Breast epithelium (tissue), 4 donors: ENCODE measurements at regions not wholly inside any gene's neighbourhood (a gene's known extent, or its start where the extent isn't known, plus 50 kb on each side); places are given as distances from the start of the nearest gene placed in this dataset.

Source experiments
- DNase-seq, 2 donors: peaks; one replicate each; pipeline ENCODE4 v3.0.0-alpha.2; 2019; ENCODE audit warnings: low spot score in 2 of 2
- H3K27ac ChIP-seq, 2 donors: fragments of 200-600 bp; sonication (generic) in 1 of 2; one replicate each; pipeline ENCODE4 v1.5.1; 2016 to 2019; ENCODE audit warnings: mild to moderate bottlenecking in 1 of 2
- H3K27me3 ChIP-seq, 2 donors: fragments of 200-600 bp; sonication (generic) in 1 of 2; one replicate each; pipeline versions ENCODE4 v1.5.1 to v1.6.0; 2017 to 2019; ENCODE audit warnings: control low read depth in 1 of 2, mild to moderate bottlenecking in 1 of 2
- H3K36me3 ChIP-seq: fragments of 200-600 bp; one replicate; pipeline ENCODE4 v1.5.1; 2019
- H3K4me1 ChIP-seq, 2 donors: fragments of 200-600 bp; sonication (generic); one replicate each; pipeline ENCODE4 v1.5.1; 2016 to 2019; ENCODE audit warnings: control low read depth in 1 of 2
- H3K4me3 ChIP-seq, 3 donors: fragments of 200-600 bp; sonication (generic); 1 replicate in 2 of 3; 2 replicates in 1 of 3; pipeline ENCODE4 v1.5.1; 2016 to 2019; ENCODE audit warnings: mild to moderate bottlenecking in 3 of 3, moderate library complexity in 2 of 3
- H3K9me3 ChIP-seq, 2 donors: fragments of 200-600 bp; sonication (generic) in 1 of 2; one replicate each; pipeline ENCODE4 v1.5.1; 2016 to 2019; ENCODE audit warnings: control low read depth in 1 of 2
- CTCF ChIP-seq, 3 donors: fragments of 450-650 bp; IDR thresholded peaks; one replicate each; pipeline ENCODE4 v1.5.1; 2016 to 2017; ENCODE audit warnings: antibody characterized with exemption in 3 of 3, mild to moderate bottlenecking in 3 of 3, moderate library complexity in 3 of 3
- POLR2A ChIP-seq: fragments of 450-650 bp; IDR thresholded peaks from one replicate; pipeline ENCODE4 v1.6.1; 2016; ENCODE audit warnings: antibody characterized with exemption, mild to moderate bottlenecking, moderate library complexity
- POLR2AphosphoS5 ChIP-seq, 3 donors: sonication (generic); formaldehyde crosslinking; IDR thresholded peaks; one replicate each; pipeline ENCODE4 v1.6.1; 2017; ENCODE audit warnings: antibody characterized with exemption in 3 of 3
- intact Hi-C: fragments of 100-400 bp; cut with DNase I; formaldehyde crosslinking; loops from one replicate; pipeline ENCODE4 v1.15.1; 2023; ENCODE audit warnings: low total_unique reads

GRCh38 chr10:4477664-4478063 is 348.3 kb upstream of the AKR1E2 start:
- Histone ChIP-seq H3K4me1 (no peaks in the 10 kb centered on the region), H3K9me3 (peaks cover 0 to 3% of the 10 kb centered on the region in 2 donors), H3K27ac (no peak overlapping the region), H3K4me3 (no peak overlapping the region), H3K27me3 (no peaks in the 10 kb centered on the region), H3K36me3 (no peaks in the 10 kb centered on the region)
- no peak for DNase-seq
- TF ChIP-seq CTCF (IDR thresholded peaks at IDR 0.05) (no peak), POLR2AphosphoS5 (IDR thresholded peaks at IDR 0.05) (no peak), POLR2A (no peak)
- intact Hi-C loops = no loop called here

- intact Hi-C loops = no loop called here
- no peaks in the 10 kb centered on the region for H3K36me3 ChIP-seq
- H3K27ac ChIP-seq = no peak overlapping the region
- H3K9me3 ChIP-seq = peaks cover 0 to 3% of the 10 kb centered on the region in 2 donors
- H3K4me1 ChIP-seq = no peaks in the 10 kb centered on the region
- no peak for DNase-seq
- no peaks in the 10 kb centered on the region for H3K27me3 ChIP-seq
- H3K4me3 ChIP-seq = no peak overlapping the region
- no peak for TF ChIP-seq POLR2AphosphoS5 (IDR thresholded peaks at IDR 0.05)
- no peak for TF ChIP-seq CTCF (IDR thresholded peaks at IDR 0.05)
- TF ChIP-seq POLR2A = no peak
These were observed 350.0 kb upstream of the AKR1E2 start for GRCh38 chr10:4475827-4476490.

GRCh38 chr10:4474829-4475228 is 351.2 kb upstream of the AKR1E2 start:
- Histone ChIP-seq H3K4me1 (no peaks in the 10 kb centered on the region), H3K9me3 (peaks cover 0 to 3% of the 10 kb centered on the region in 2 donors), H3K36me3 (no peaks in the 10 kb centered on the region), H3K27me3 (no peaks in the 10 kb centered on the region), H3K4me3 (no peak overlapping the region), H3K27ac (no peak overlapping the region)
- TF ChIP-seq POLR2A = no peak
- DNase-seq = no peak
- intact Hi-C loops = no loop called here

GRCh38 chr10:4473977-4474376 is 352.0 kb upstream of the AKR1E2 start:
- TF ChIP-seq POLR2A (no peak), POLR2AphosphoS5 (IDR thresholded peaks at IDR 0.05) (no peak), CTCF (IDR thresholded peaks at IDR 0.05) (no peak)
- DNase-seq = no peak
- Histone ChIP-seq H3K4me1 (no peaks in the 10 kb centered on the region), H3K36me3 (no peaks in the 10 kb centered on the region), H3K27me3 (no peaks in the 10 kb centered on the region), H3K9me3 (no peaks in the 10 kb centered on the region), H3K27ac (no peak overlapping the region), H3K4me3 (no peak overlapping the region)
- intact Hi-C loops = no loop called here

- Histone ChIP-seq H3K9me3 (no peaks in the 10 kb centered on the region), H3K4me3 (no peak overlapping the region), H3K36me3 (no peaks in the 10 kb centered on the region), H3K27ac (no peak overlapping the region), H3K4me1 (no peaks in the 10 kb centered on the region), H3K27me3 (no peaks in the 10 kb centered on the region)
- no peak for DNase-seq
- intact Hi-C loops = no loop called here
- TF ChIP-seq CTCF (IDR thresholded peaks at IDR 0.05) = no peak
These were observed 353.7 kb upstream of the AKR1E2 start for GRCh38 chr10:4472190-4472904.
